PC-9 (cell line): ENCODE measurements at regions not wholly inside any gene's neighbourhood (a gene's known extent, or its start where the extent isn't known, plus 50 kb on each side); places are given as distances from the start of the nearest gene placed in this dataset.

Experiments used
- BruUV-seq: library from RNA; stranded (reverse); fragments of 400-500 nt; replicated peaks from 2 replicates; lab custom pipeline; 2021; lab: Mats Ljungman, UMichigan
- CTCF ChIA-PET: fragments of 300-600 bp; sonication (Branson Sonifier 250); formaldehyde crosslinking; loops from one replicate; lab custom pipeline; 2022; ENCODE audit warnings: antibody characterized with exemption; lab: Charles Lee
- POLR2A ChIA-PET: fragments of 300-600 bp; sonication (Branson Sonifier 250); formaldehyde crosslinking; loops from one replicate; lab custom pipeline; 2022; ENCODE audit warnings: antibody characterized with exemption; ENCODE audit not compliant: unreplicated experiment; lab: Charles Lee
- DNase-seq, 2 experiments: peaks; one replicate each; pipeline versions ENCODE4 v3.0.0 to v3.0.0-alpha.2; 2015 to 2022; ENCODE audit warnings: mixed read lengths in 1 of 2
- H2AFZ ChIP-seq: fragments of 200-600 bp; sonication (generic); 2 replicates; pipeline ENCODE4 v1.8.1; 2017; ENCODE audit warnings: antibody characterized with exemption
- H3F3A ChIP-seq: fragments of 200-600 bp; sonication (generic); 2 replicates; pipeline ENCODE4 v1.8.1; 2017; ENCODE audit warnings: antibody characterized with exemption, mild to moderate bottlenecking, low read depth; ENCODE audit not compliant: insufficient read depth
- H3K27ac ChIP-seq: fragments of 200-600 bp; sonication (generic); 2 replicates; pipeline ENCODE4 v1.6.1; 2016; ENCODE audit warnings: mixed run types
- H3K27me3 ChIP-seq: fragments of 200-600 bp; sonication (generic); 2 replicates; pipeline ENCODE4 v1.6.1; 2016; ENCODE audit warnings: low read depth, mixed run types; ENCODE audit not compliant: insufficient read depth
- H3K36me3 ChIP-seq: fragments of 200-600 bp; sonication (generic); 2 replicates; pipeline ENCODE4 v1.6.1; 2016; ENCODE audit warnings: low read depth, mixed run types
- H3K4me1 ChIP-seq: fragments of 200-600 bp; sonication (generic); replicated peaks from 2 replicates; pipeline ENCODE4 v1.6.1; 2016; ENCODE audit warnings: mixed run types; ENCODE audit not compliant: insufficient read depth
- H3K4me2 ChIP-seq: fragments of 200-600 bp; sonication (generic); 2 replicates; pipeline ENCODE4 v1.6.1; 2017; ENCODE audit warnings: mixed run types
- H3K4me3 ChIP-seq: fragments of 200-600 bp; sonication (generic); 2 replicates; pipeline ENCODE4 v1.6.1; 2016; ENCODE audit warnings: mixed run types
- H3K79me2 ChIP-seq: fragments of 200-600 bp; sonication (generic); 2 replicates; pipeline ENCODE4 v1.6.1; 2017; ENCODE audit warnings: low read depth, mixed run types
- H3K9me2 ChIP-seq: fragments of 200-600 bp; sonication (generic); 2 replicates; pipeline ENCODE4 v1.8.1; 2017; ENCODE audit warnings: mild to moderate bottlenecking; ENCODE audit not compliant: insufficient read depth
- H3K9me3 ChIP-seq: fragments of 200-600 bp; sonication (generic); 2 replicates; pipeline ENCODE4 v1.8.1; 2016; ENCODE audit warnings: low read depth; ENCODE audit not compliant: insufficient read depth
- H4K20me1 ChIP-seq: fragments of 200-600 bp; sonication (generic); 2 replicates; pipeline ENCODE4 v1.8.1; 2017; ENCODE audit not compliant: insufficient read depth
- CTCF ChIP-seq: fragments of 200-600 bp; sonication (generic); conservative IDR thresholded peaks from 2 replicates; pipeline ENCODE4 v1.6.1; 2017; ENCODE audit warnings: mixed run types, antibody characterized with exemption, mild to moderate bottlenecking, moderate library complexity
- EZH2 ChIP-seq: fragments of 200-600 bp; sonication (generic); IDR thresholded peaks from 2 replicates; pipeline ENCODE4 v1.8.0; 2017; ENCODE audit warnings: antibody characterized with exemption, low read depth
- intact Hi-C: fragments of 100-400 bp; cut with micrococcal nuclease; formaldehyde crosslinking; loops from one replicate; pipeline ENCODE4 v1.10.0; 2022; ENCODE audit not compliant: unreplicated experiment

GRCh38 chr17:33766721-33767120 is 473.6 kb upstream of the ASIC2 start:
- TF ChIP-seq CTCF = no peak
- no peak for TF ChIP-seq EZH2
- no peak overlapping the region for H3K4me3 ChIP-seq
- no peak overlapping the region for H2AFZ ChIP-seq
- no peak for DNase-seq
- no peaks in the 10 kb centered on the region for H3K4me1 ChIP-seq
- H3K4me2 ChIP-seq = no peak overlapping the region
- POLR2A ChIA-PET = interaction anchor here (0.6 kb wide), 1 partner anchor 16 kb away, joined by 5 read pairs; no protein-coding TSS in a partner anchor
- no peaks in the 10 kb centered on the region for H3F3A ChIP-seq
- H3K9me2 ChIP-seq = no peaks in the 10 kb centered on the region
- no peaks in the 10 kb centered on the region for H3K9me3 ChIP-seq
- H3K36me3 ChIP-seq = no peaks in the 10 kb centered on the region
- no peaks in the 10 kb centered on the region for H3K79me2 ChIP-seq
- no peak overlapping the region for H3K27ac ChIP-seq
- CTCF ChIA-PET = no interaction called here
- intact Hi-C loops = no loop called here
- no TSS peak for BruUV-seq
- H4K20me1 ChIP-seq = no peaks in the 10 kb centered on the region
- peaks cover 7% of the 10 kb centered on the region; the same call in 1 of the 2 replicates for H3K27me3 ChIP-seq

DNA sequence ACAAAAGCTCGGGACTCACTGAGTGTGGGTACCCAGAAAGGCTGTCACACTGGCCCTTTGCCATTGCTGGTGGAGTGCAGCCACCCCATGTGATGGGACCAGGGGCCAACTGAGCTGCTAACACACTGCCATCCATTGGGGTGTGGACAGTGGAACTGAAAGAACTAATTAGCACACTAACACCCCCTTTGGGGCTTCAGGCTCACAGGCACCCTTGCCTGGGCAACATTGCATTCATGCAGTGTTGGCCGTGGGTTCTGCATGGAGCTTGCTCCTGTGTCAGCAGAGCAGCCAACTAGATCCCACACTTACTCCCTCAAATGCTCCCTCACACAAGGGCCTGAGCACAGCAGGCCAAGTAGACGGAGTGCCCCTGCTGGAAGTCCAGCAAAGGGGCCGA is 476.0 kb upstream of the ASIC2 start:
- no peaks in the 10 kb centered on the region for H3K36me3 ChIP-seq
- no peaks in the 10 kb centered on the region for H3K4me1 ChIP-seq
- no peak overlapping the region for H3K4me3 ChIP-seq
- intact Hi-C loops = no loop called here
- no peaks in the 10 kb centered on the region for H3K9me2 ChIP-seq
- no peak overlapping the region for H3K27ac ChIP-seq
- no peak for DNase-seq
- H4K20me1 ChIP-seq = no peaks in the 10 kb centered on the region
- no peaks in the 10 kb centered on the region for H3K79me2 ChIP-seq
- CTCF ChIA-PET = no interaction called here
- TF ChIP-seq EZH2 (no peak), CTCF (no peak)
- no peak overlapping the region for H3K4me2 ChIP-seq
- BruUV-seq = no TSS peak
- no peaks in the 10 kb centered on the region for H3F3A ChIP-seq
- H2AFZ ChIP-seq = no peak overlapping the region
- H3K27me3 ChIP-seq = peaks cover 7% of the 10 kb centered on the region; the same call in 1 of the 2 replicates
- POLR2A ChIA-PET = no interaction called here
- no peaks in the 10 kb centered on the region for H3K9me3 ChIP-seq

GRCh38 chr17:33776304-33776703 is 478.8 kb upstream of the CCL2 start:
- Histone ChIP-seq H3K36me3 (no peaks in the 10 kb centered on the region), H3K4me3 (no peak overlapping the region), H3K79me2 (no peaks in the 10 kb centered on the region), H3K9me2 (no peaks in the 10 kb centered on the region), H3K4me1 (no peaks in the 10 kb centered on the region), H3K27ac (no peak overlapping the region), H3F3A (no peaks in the 10 kb centered on the region), H4K20me1 (no peaks in the 10 kb centered on the region), H3K27me3 (peaks cover 9% of the 10 kb centered on the region; the same call in 1 of the 2 replicates), H2AFZ (no peak overlapping the region), H3K9me3 (no peaks in the 10 kb centered on the region), H3K4me2 (no peak overlapping the region)
- ChIA-PET POLR2A (no interaction called here), CTCF (no interaction called here)
- DNase-seq = no peak
- BruUV-seq = no TSS peak
- TF ChIP-seq CTCF (no peak), EZH2 (no peak)
- intact Hi-C loops = no loop called here
